ENCODE measurements at regions not wholly inside any gene's neighbourhood (a gene's known extent, or its start where the extent isn't known, plus 50 kb on each side); places are given as distances from the start of the nearest gene placed in this dataset.
A peak's percentile ranks its signal among the peaks of the same experiment; 100 is the strongest.
"Not testable (repeated sequence)": the region's sequence is repeated elsewhere in the genome, so short reads cannot be mapped to it uniquely, and the experiment has no call there.

GRCh38 chr1:114032271-114033215 lies 53.3 kb downstream of the OLFML3 start:
- CTCF ChIA-PET: no interaction called here
- H3K27ac Mint-ChIP-seq: no peak overlapping the region

DNA sequence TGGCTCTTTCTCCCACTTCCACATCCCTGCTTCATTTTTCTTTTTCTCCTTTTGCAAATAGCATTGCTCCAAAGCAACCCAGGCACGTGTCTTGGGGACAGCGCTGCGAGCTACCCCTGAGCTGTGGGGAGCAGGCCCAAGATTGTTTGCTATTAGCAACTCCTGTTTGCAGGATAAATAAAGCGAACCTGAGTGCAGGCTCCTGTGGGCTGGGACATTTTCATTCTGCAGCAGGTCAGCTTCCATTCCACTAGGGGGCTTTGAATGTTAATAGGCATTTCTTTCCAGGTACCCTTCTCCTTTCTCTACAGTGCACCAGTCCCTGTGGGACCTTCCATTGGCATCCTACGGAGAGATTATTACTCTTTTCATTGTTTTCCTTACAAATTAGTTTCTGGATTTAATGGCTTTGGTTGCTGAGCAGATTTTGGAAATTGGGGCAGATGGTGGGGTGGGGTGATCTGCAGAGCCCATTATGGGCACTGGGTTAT lies 54.0 kb downstream of the OLFML3 start:
- no peaks in the 10 kb centered on the region for H3K27me3 Mint-ChIP-seq
- H3K9me3 Mint-ChIP-seq: no peaks in the 10 kb centered on the region
- Histone ChIP-seq H3K36me3 (ENCODE audit: control insufficient read depth in 2 of 2, extremely low read depth in 1 of 2, insufficient read depth in 1 of 2, low read length in 1 of 2) (no peaks in the 10 kb centered on the region), H3K9me3 (no peaks in the 10 kb centered on the region), H3K4me3 (ENCODE audit: control insufficient read depth in 1 of 2, extremely low read depth in 1 of 2, low read length in 1 of 2) (no peak overlapping the region), H3K27me3 (replicated peaks in 1 of 2; ENCODE audit: control insufficient read depth in 2 of 2, extremely low read depth in 1 of 2, insufficient read depth in 2 of 2, low read length in 1 of 2) (no peaks in the 10 kb centered on the region), H3K27ac (ENCODE audit: low read length) (no peak overlapping the region), H3K4me1 (ENCODE audit: control insufficient read depth in 1 of 2, extremely low read depth in 1 of 2, insufficient read depth in 2 of 2, low read length in 2 of 2) (no peaks in the 10 kb centered on the region)
- no peak for ATAC-seq (replicated peaks in 1 of 4)
- H3K4me1 Mint-ChIP-seq: no peaks in the 10 kb centered on the region
- peak in 1 of 35 experiments; percentile 19 for DNase-seq
- ChIA-PET POLR2A (no interaction called here), CTCF (no interaction called here)
- H3K4me3 Mint-ChIP-seq: no peak overlapping the region
- 29% methylated on average over 3 of the region's 5 CpGs for WGBS (ENCODE audit: insufficient coverage)
- no peak overlapping the region for H3K27ac Mint-ChIP-seq
- H3K36me3 Mint-ChIP-seq: no peaks in the 10 kb centered on the region

More at GRCh38 chr1:114032271-114033215, 53.3 kb downstream of the OLFML3 start:
- H3K27me3 ChIP-seq (replicated peaks in 1 of 2; ENCODE audit: control insufficient read depth in 2 of 2, extremely low read depth in 1 of 2, insufficient read depth in 2 of 2, low read length in 1 of 2): no peaks in the 10 kb centered on the region
- no peaks in the 10 kb centered on the region for H3K9me3 ChIP-seq
- no peaks in the 10 kb centered on the region for H3K4me1 ChIP-seq (ENCODE audit: control insufficient read depth in 1 of 2, extremely low read depth in 1 of 2, insufficient read depth in 2 of 2, low read length in 2 of 2)
- no peaks in the 10 kb centered on the region for H3K36me3 Mint-ChIP-seq
- H3K4me3 Mint-ChIP-seq: no peak overlapping the region
- no peak overlapping the region for H3K4me3 ChIP-seq (ENCODE audit: control insufficient read depth in 1 of 2, extremely low read depth in 1 of 2, low read length in 1 of 2)
- DNase-seq (no peak), ATAC-seq (replicated peaks in 1 of 4) (no peak)
- POLR2A ChIA-PET: no interaction called here
- no peaks in the 10 kb centered on the region for H3K4me1 Mint-ChIP-seq
- H3K27ac ChIP-seq (ENCODE audit: low read length): no peak overlapping the region
- H3K27me3 Mint-ChIP-seq: no peaks in the 10 kb centered on the region
- H3K9me3 Mint-ChIP-seq: no peaks in the 10 kb centered on the region
- H3K36me3 ChIP-seq (ENCODE audit: control insufficient read depth in 2 of 2, extremely low read depth in 1 of 2, insufficient read depth in 1 of 2, low read length in 1 of 2): no peaks in the 10 kb centered on the region
- WGBS (ENCODE audit: insufficient coverage): 67% methylated on average over 2 of the region's 7 CpGs

DNA sequence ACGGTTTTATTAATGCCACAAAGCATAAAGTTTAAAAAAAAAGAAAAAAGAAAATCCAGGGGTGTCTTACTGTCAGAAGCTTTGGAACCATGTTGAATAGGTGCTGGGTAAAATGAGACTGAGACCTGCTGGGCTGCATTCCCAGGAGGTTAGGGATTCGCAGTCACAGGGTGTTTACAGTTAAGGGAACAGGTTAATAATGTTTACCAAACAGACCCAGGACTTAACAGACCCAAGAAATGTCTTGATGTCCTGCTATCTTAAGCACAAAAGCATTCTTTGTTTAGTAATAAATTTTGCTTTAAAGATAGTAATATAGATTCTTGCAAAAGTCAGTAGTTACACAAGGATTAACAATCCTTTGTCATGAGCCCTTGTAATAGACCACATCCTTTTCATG lies 54.7 kb downstream of the OLFML3 start:
- Mint-ChIP-seq H3K9me3 (no peaks in the 10 kb centered on the region), H3K27me3 (no peaks in the 10 kb centered on the region), H3K4me3 (no peak overlapping the region), H3K4me1 (no peaks in the 10 kb centered on the region), H3K27ac (no peak overlapping the region), H3K36me3 (no peaks in the 10 kb centered on the region)
- H3K4me1 ChIP-seq (ENCODE audit: control insufficient read depth in 1 of 2, extremely low read depth in 1 of 2, insufficient read depth in 2 of 2, low read length in 2 of 2): no peaks in the 10 kb centered on the region
- DNase-seq (no peak), ATAC-seq (replicated peaks in 1 of 4) (no peak)
- no peak overlapping the region for H3K4me3 ChIP-seq (ENCODE audit: control insufficient read depth in 1 of 2, extremely low read depth in 1 of 2, low read length in 1 of 2)
- ChIA-PET CTCF (no interaction called here), POLR2A (no interaction called here)
- no peak overlapping the region for H3K27ac ChIP-seq (ENCODE audit: low read length)
- WGBS (ENCODE audit: insufficient coverage): no CpG with 5 or more reads among the region's 2 CpGs
- H3K9me3 ChIP-seq: no peaks in the 10 kb centered on the region
- no peaks in the 10 kb centered on the region for H3K27me3 ChIP-seq (replicated peaks in 1 of 2; ENCODE audit: control insufficient read depth in 2 of 2, extremely low read depth in 1 of 2, insufficient read depth in 2 of 2, low read length in 1 of 2)
- H3K36me3 ChIP-seq (ENCODE audit: control insufficient read depth in 2 of 2, extremely low read depth in 1 of 2, insufficient read depth in 1 of 2, low read length in 1 of 2): no peaks in the 10 kb centered on the region

DNA sequence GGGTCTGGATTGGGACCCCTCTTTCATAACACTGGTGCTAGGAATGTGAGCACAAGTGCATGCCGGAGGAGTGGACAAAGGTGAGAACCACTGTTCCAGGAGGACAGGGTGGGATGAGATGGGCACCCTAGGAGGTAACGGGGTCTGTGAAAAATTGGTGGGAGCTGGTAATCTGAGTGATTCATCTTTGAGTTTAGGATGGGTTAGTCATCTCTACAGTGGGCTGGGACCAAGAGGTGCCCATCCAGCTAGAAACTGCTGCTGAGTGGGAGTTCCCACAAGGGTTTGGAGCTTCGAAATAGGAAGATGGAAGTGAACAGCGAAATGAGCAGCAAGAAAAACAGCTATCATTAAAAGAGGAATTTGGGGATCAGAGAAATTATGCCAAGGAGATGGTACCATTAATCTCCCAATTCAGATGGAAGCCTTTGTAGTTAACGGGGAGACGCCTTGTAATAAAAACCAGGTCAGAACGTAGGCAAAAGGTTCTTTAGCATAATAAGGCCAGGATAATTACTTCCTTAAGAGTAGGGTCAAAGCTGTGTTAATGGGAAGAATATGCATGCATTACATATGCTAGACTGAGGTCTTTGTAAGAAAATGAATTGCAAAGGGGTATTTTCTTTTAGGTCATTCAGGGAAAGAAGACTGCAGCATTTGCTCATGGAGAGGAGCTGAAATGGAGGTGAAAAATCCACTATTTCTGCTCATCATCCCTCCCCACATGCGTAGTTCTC lies 55.5 kb downstream of the OLFML3 start:
- H3K4me1 ChIP-seq (ENCODE audit: control insufficient read depth in 1 of 2, extremely low read depth in 1 of 2, insufficient read depth in 2 of 2, low read length in 2 of 2): no peaks in the 10 kb centered on the region
- no peak overlapping the region for H3K4me3 ChIP-seq (ENCODE audit: control insufficient read depth in 1 of 2, extremely low read depth in 1 of 2, low read length in 1 of 2)
- no peak for DNase-seq
- no peaks in the 10 kb centered on the region for H3K9me3 ChIP-seq
- Mint-ChIP-seq H3K36me3 (no peaks in the 10 kb centered on the region), H3K4me1 (no peaks in the 10 kb centered on the region), H3K27me3 (no peaks in the 10 kb centered on the region), H3K9me3 (no peaks in the 10 kb centered on the region), H3K27ac (no peak overlapping the region), H3K4me3 (no peak overlapping the region)
- H3K27ac ChIP-seq (ENCODE audit: low read length): no peak overlapping the region
- no peaks in the 10 kb centered on the region for H3K27me3 ChIP-seq (replicated peaks in 1 of 2; ENCODE audit: control insufficient read depth in 2 of 2, extremely low read depth in 1 of 2, insufficient read depth in 2 of 2, low read length in 1 of 2)
- POLR2A ChIA-PET: interaction anchor here in 1 of 2 donors (0.6 kb wide), 1 partner anchor 277 kb away, joined by 3 read pairs; no protein-coding TSS in a partner anchor
- no peak for ATAC-seq (replicated peaks in 1 of 4)
- H3K36me3 ChIP-seq (ENCODE audit: control insufficient read depth in 2 of 2, extremely low read depth in 1 of 2, insufficient read depth in 1 of 2, low read length in 1 of 2): no peaks in the 10 kb centered on the region
- CTCF ChIA-PET: interaction anchor here in 1 of 2 donors (0.7 kb wide), 1 partner anchor 20 kb away, joined by 6 read pairs; no protein-coding TSS in a partner anchor
- WGBS (ENCODE audit: insufficient coverage): 80% methylated on average over 6 of the region's 8 CpGs

- H3K4me1 ChIP-seq (ENCODE audit: control insufficient read depth in 1 of 2, extremely low read depth in 1 of 2, insufficient read depth in 2 of 2, low read length in 2 of 2): no peaks in the 10 kb centered on the region
- no peak overlapping the region for H3K27ac ChIP-seq (ENCODE audit: low read length)
- Mint-ChIP-seq H3K27ac (no peak overlapping the region), H3K27me3 (no peaks in the 10 kb centered on the region), H3K36me3 (no peaks in the 10 kb centered on the region), H3K4me1 (no peaks in the 10 kb centered on the region), H3K9me3 (no peaks in the 10 kb centered on the region), H3K4me3 (no peak overlapping the region)
- no peaks in the 10 kb centered on the region for H3K27me3 ChIP-seq (replicated peaks in 1 of 2; ENCODE audit: control insufficient read depth in 2 of 2, extremely low read depth in 1 of 2, insufficient read depth in 2 of 2, low read length in 1 of 2)
- CTCF ChIA-PET: interaction anchor here in 1 of 2 donors (0.7 kb wide), 1 partner anchor 19 kb away, joined by 6 read pairs; no protein-coding TSS in a partner anchor
- no peak overlapping the region for H3K4me3 ChIP-seq (ENCODE audit: control insufficient read depth in 1 of 2, extremely low read depth in 1 of 2, low read length in 1 of 2)
- H3K36me3 ChIP-seq (ENCODE audit: control insufficient read depth in 2 of 2, extremely low read depth in 1 of 2, insufficient read depth in 1 of 2, low read length in 1 of 2): no peaks in the 10 kb centered on the region
- POLR2A ChIA-PET: interaction anchor here (0.6 kb wide), 2 partner anchors 11 to 277 kb away, joined by 3 to 7 read pairs; no protein-coding TSS in a partner anchor
- H3K9me3 ChIP-seq: no peaks in the 10 kb centered on the region
- no peak for ATAC-seq (replicated peaks in 1 of 4)
- no peak for DNase-seq
- no CpG with 5 or more reads among the region's 4 CpGs for WGBS (ENCODE audit: insufficient coverage)
Observed at GRCh38 chr1:114035304-114035700, 56.0 kb downstream of the OLFML3 start.

- ATAC-seq (replicated peaks in 1 of 4); DNase-seq; H3K4me3 Mint-ChIP-seq; H3K9me3 Mint-ChIP-seq; H3K27me3 Mint-ChIP-seq; H3K27ac ChIP-seq (ENCODE audit: low read length); H3K4me1 Mint-ChIP-seq; POLR2A ChIA-PET; H3K36me3 Mint-ChIP-seq; H3K4me3 ChIP-seq (ENCODE audit: control insufficient read depth in 1 of 2, extremely low read depth in 1 of 2, low read length in 1 of 2); H3K27ac Mint-ChIP-seq; H3K4me1 ChIP-seq (ENCODE audit: control insufficient read depth in 1 of 2, extremely low read depth in 1 of 2, insufficient read depth in 2 of 2, low read length in 2 of 2); H3K9me3 ChIP-seq; CTCF ChIA-PET; H3K36me3 ChIP-seq (ENCODE audit: control insufficient read depth in 2 of 2, extremely low read depth in 1 of 2, insufficient read depth in 1 of 2, low read length in 1 of 2); H3K27me3 ChIP-seq (replicated peaks in 1 of 2; ENCODE audit: control insufficient read depth in 2 of 2, extremely low read depth in 1 of 2, insufficient read depth in 2 of 2, low read length in 1 of 2): not testable (repeated sequence)
- 90% methylated on average over 7 of the region's 17 CpGs for WGBS (ENCODE audit: insufficient coverage)
Observed at GRCh38 chr1:114036841-114037630, 57.8 kb downstream of the OLFML3 start.

Data from T-cell (primary cell).